ENCODE measurements at regions not wholly inside any gene's neighbourhood (a gene's known extent, or its start where the extent isn't known, plus 50 kb on each side); places are given as distances from the start of the nearest gene placed in this dataset.

- no peak overlapping the region for H3K4me3 ChIP-seq (ENCODE audit: low read depth, low read length)
These were observed 103.6 kb upstream of the EGR2 start for GRCh38 chr10:62919776-62920175.

DNA sequence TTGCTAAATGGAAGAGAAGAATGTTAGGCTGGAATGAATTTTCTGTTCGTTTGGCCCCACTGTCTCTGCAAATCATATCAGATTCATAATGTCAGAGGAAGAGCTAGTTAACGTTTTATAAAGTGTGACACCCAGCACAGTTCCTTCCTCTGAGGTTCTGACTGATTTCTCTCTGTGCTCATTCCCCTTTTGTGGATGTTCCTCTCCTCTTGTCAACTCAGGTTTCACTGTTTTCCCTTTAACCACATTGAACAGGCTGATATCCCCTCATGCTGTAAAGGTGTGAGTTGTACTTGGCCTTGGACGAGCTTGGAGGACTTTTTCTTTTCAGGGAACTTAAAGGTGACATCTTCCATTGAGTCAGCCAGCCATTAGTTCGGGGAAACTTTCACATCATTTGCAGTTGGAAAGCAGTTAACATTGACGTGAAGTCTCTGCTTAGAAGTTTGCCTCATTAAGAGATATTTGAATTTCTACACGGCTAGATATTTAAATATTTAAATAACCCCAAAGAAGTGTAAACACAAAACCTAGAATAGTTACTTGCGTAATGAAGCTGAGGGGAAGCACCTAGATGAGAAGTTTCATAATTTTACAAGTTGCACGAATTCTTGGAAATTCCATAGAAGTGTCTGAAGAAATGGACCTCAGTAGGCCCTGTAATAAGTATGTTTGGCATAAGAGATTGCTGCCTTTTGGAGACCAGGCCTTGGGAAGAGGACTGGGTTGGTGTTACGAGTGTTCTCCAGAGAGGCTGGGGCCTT lies 101.5 kb upstream of the EGR2 start:
- TF ChIP-seq CTCF (IDR thresholded peaks at IDR 0.05; ENCODE audit: borderline replicate concordance, insufficient read depth, low read depth, low read length), result no peak
- no peak overlapping the region for H3K4me3 ChIP-seq (ENCODE audit: low read depth, low read length)

More at GRCh38 chr10:62919776-62920175, 103.6 kb upstream of the EGR2 start:
- no peak for TF ChIP-seq CTCF (IDR thresholded peaks at IDR 0.05; ENCODE audit: borderline replicate concordance, insufficient read depth, low read depth, low read length)

DNA sequence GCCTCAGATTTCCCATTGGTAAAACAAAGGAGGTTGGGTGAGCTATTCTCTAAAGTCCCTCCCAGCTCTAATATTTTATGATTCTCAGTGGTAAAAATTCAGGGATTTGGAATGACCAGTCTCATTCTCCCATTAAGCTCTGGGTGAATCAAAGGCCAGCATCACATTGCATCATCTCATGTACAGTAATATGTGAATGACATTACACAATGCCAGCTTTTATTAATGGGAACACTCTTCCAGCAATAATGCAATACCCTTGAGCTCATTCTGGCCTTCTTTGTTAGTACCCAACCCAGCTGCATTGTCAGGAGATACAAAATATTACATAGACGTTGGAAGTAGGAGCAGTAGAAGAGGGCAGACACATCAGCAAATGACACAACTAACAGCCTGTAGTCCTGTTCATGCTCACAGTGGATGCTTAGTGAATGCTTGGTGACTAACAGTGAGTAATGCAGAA lies 100.0 kb upstream of the EGR2 start:
- H3K4me3 ChIP-seq (ENCODE audit: low read depth, low read length), result no peak overlapping the region
- no peak for TF ChIP-seq CTCF (IDR thresholded peaks at IDR 0.05; ENCODE audit: borderline replicate concordance, insufficient read depth, low read depth, low read length)

- no peak for TF ChIP-seq CTCF (IDR thresholded peaks at IDR 0.05; ENCODE audit: borderline replicate concordance, insufficient read depth, low read depth, low read length)
- no peak overlapping the region for H3K4me3 ChIP-seq (ENCODE audit: low read depth, low read length)
These were observed 99.0 kb upstream of the EGR2 start for GRCh38 chr10:62915158-62915557.

GRCh38 chr10:62912086-62912485 lies 95.9 kb upstream of the EGR2 start:
- TF ChIP-seq CTCF (IDR thresholded peaks at IDR 0.05; ENCODE audit: borderline replicate concordance, insufficient read depth, low read depth, low read length), result no peak
- no peak overlapping the region for H3K4me3 ChIP-seq (ENCODE audit: low read depth, low read length)

DNA sequence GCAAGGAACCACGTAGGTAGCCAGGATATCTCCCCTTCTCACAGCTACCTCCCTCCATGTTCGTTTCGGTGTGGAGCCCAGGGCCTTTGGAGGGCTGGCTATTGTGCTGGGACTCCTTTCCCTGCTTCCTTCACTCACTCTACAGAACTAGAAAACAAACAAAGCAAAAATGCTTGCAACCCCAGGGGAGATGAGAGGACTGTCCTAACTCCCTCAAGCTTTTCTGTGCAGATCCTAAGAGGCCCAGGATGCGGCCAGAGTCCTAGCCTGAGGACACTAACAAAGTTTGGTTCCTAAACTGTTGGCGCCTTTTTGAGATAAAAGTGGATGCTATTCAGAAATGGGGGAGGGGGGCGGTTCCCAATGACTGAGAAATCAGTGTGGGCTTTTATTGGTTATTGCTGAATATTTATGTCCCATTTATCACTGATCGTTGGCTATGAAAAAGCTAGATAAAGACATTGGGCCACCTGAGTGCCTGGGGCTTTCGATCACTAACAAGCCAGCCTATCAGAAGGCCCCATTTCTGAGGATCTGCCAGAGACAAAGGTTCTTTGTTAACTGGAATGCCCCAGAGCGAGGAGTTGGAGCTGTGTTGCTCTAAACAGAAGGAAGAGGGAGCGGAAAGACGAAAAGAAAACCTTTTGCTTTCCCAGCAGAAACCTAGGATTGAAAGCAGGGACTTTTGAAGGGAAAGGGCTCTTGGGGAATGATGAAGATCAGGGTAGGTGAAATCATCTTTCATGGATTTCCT lies 95.2 kb upstream of the EGR2 start:
- TF ChIP-seq CTCF (IDR thresholded peaks at IDR 0.05; ENCODE audit: borderline replicate concordance, insufficient read depth, low read depth, low read length), result no peak
- H3K4me3 ChIP-seq (ENCODE audit: low read depth, low read length), result no peak overlapping the region
